ENCODE measurements at regions not wholly inside any gene's neighbourhood (a gene's known extent, or its start where the extent isn't known, plus 50 kb on each side); places are given as distances from the start of the nearest gene placed in this dataset.

GRCh38 chr2:155176345-155176744 lies 477.9 kb downstream of the KCNJ3 start:
- no peak for DNase-seq

- no peak for DNase-seq
Measured at GRCh38 chr2:155169317-155169716, 470.8 kb downstream of the KCNJ3 start.

GRCh38 chr2:155162494-155162893 lies 464.0 kb downstream of the KCNJ3 start:
- DNase-seq: no peak

- no peak for DNase-seq
Measured at GRCh38 chr2:155161314-155161713, 462.8 kb downstream of the KCNJ3 start.

- no peak for DNase-seq
Measured at GRCh38 chr2:155157711-155158110, 459.2 kb downstream of the KCNJ3 start.

GRCh38 chr2:155157065-155157464 lies 458.6 kb downstream of the KCNJ3 start:
- no peak for DNase-seq

GRCh38 chr2:155151945-155152344 lies 453.4 kb downstream of the KCNJ3 start:
- no peak for DNase-seq

- DNase-seq: no peak
Measured at GRCh38 chr2:155151472-155151871, 453.0 kb downstream of the KCNJ3 start.

GRCh38 chr2:155145758-155146229 lies 447.3 kb downstream of the KCNJ3 start:
- DNase-seq: no peak

- no peak for DNase-seq
Measured at GRCh38 chr2:155141418-155141817, 442.9 kb downstream of the KCNJ3 start.

GRCh38 chr2:155125585-155126230 lies 427.2 kb downstream of the KCNJ3 start:
- no peak for DNase-seq

- DNase-seq: no peak
Measured at GRCh38 chr2:155115846-155116245, 417.4 kb downstream of the KCNJ3 start.

GRCh38 chr2:155111070-155111469 lies 412.6 kb downstream of the KCNJ3 start:
- DNase-seq: no peak

GRCh38 chr2:155109527-155109926 lies 411.0 kb downstream of the KCNJ3 start:
- no peak for DNase-seq

GRCh38 chr2:155100261-155100660 lies 401.8 kb downstream of the KCNJ3 start:
- no peak for DNase-seq

- no peak for DNase-seq
Measured at GRCh38 chr2:155099784-155100183, 401.3 kb downstream of the KCNJ3 start.

GRCh38 chr2:155095613-155096012 lies 397.1 kb downstream of the KCNJ3 start:
- no peak for DNase-seq

GRCh38 chr2:155080373-155080772 lies 381.9 kb downstream of the KCNJ3 start:
- DNase-seq: no peak

GRCh38 chr2:155070489-155070888 lies 372.0 kb downstream of the KCNJ3 start:
- DNase-seq: no peak

- no peak for DNase-seq
Measured at GRCh38 chr2:155062922-155063258, 364.4 kb downstream of the KCNJ3 start.

GRCh38 chr2:155062250-155062921 lies 363.9 kb downstream of the KCNJ3 start:
- DNase-seq: no peak

GRCh38 chr2:155060896-155061295 lies 362.4 kb downstream of the KCNJ3 start:
- no peak for DNase-seq

- no peak for DNase-seq
Measured at GRCh38 chr2:155054712-155055111, 356.2 kb downstream of the KCNJ3 start.

Data from amygdala (tissue), 56 donors.